K562 (cell line): ENCODE measurements at regions not wholly inside any gene's neighbourhood (a gene's known extent, or its start where the extent isn't known, plus 50 kb on each side); places are given as distances from the start of the nearest gene placed in this dataset.

Source experiments
- CTCF ChIP-seq, 3 experiments: IDR thresholded peaks in 2 of 3; conservative IDR thresholded peaks in 1 of 3; 2 replicates each; pipeline ENCODE4 v1.5.1; 2011 to 2012; ENCODE audit warnings: low read length in 3 of 3, mild to moderate bottlenecking in 3 of 3, control low read depth in 2 of 3, improper control_type of control experiment in 1 of 3, inconsistent platforms in 1 of 3, low read depth in 1 of 3, mixed read lengths in 1 of 3, moderate library complexity in 1 of 3; ENCODE audit not compliant: insufficient read depth in 2 of 3
- ETV6 ChIP-seq, 3 experiments: fragments of 150-350 bp in 1 of 3; sonication (generic) in 1 of 3; formaldehyde crosslinking in 1 of 3; IDR thresholded peaks; 2 replicates each; pipeline versions ENCODE4 v1.6.1 to v1.8.0; 2014 to 2022; ENCODE audit warnings: borderline replicate concordance in 2 of 3, low read depth in 2 of 3, antibody characterized with exemption in 1 of 3, low read length in 1 of 3, mild to moderate bottlenecking in 1 of 3, missing genetic modification reagents in 1 of 3
- PYGO2 ChIP-seq: fragments of 450-650 bp; IDR thresholded peaks from 2 replicates; pipeline ENCODE4 v1.6.1; 2016; ENCODE audit warnings: mild to moderate bottlenecking, missing genetic modification characterization, moderate library complexity, missing compliant biosample characterization
- STAT5A ChIP-seq: IDR thresholded peaks from 2 replicates; pipeline ENCODE4 v1.6.1; 2012; ENCODE audit warnings: low read length, inconsistent platforms, borderline replicate concordance
- ZNF311 ChIP-seq: fragments of 250-450 bp; sonication (Bioruptor Pico); IDR thresholded peaks from 2 replicates; pipeline ENCODE4 v1.4.0; 2020; ENCODE audit warnings: mild to moderate bottlenecking, moderate library complexity
- TF ChIP-seq, protein P1 (sequence below): fragments of 450-650 bp; IDR thresholded peaks from 2 replicates; pipeline ENCODE4 v1.6.1; 2016; ENCODE audit warnings: mild to moderate bottlenecking, moderate library complexity

DNA sequence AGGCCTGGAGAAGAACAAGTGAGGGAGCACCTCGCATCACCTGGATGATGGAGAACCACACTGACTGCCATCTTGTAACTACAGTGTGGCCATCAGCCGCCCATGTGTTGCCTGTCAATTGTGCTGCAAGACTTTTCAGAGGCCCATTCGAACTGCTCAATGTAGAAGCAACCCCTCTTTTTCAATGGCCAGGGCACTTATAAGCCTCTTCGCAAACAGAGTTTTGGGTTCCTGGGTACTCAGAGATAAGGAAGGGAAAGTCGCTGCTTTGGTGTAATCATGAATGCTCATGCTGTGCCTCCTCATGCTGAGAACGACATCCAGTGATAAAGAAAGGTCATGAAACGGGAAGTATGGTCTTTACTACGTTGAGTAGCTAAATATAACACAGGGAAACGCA is 143.9 kb upstream of the SLC39A10 start (continued):
- TF ChIP-seq, protein P1, sequence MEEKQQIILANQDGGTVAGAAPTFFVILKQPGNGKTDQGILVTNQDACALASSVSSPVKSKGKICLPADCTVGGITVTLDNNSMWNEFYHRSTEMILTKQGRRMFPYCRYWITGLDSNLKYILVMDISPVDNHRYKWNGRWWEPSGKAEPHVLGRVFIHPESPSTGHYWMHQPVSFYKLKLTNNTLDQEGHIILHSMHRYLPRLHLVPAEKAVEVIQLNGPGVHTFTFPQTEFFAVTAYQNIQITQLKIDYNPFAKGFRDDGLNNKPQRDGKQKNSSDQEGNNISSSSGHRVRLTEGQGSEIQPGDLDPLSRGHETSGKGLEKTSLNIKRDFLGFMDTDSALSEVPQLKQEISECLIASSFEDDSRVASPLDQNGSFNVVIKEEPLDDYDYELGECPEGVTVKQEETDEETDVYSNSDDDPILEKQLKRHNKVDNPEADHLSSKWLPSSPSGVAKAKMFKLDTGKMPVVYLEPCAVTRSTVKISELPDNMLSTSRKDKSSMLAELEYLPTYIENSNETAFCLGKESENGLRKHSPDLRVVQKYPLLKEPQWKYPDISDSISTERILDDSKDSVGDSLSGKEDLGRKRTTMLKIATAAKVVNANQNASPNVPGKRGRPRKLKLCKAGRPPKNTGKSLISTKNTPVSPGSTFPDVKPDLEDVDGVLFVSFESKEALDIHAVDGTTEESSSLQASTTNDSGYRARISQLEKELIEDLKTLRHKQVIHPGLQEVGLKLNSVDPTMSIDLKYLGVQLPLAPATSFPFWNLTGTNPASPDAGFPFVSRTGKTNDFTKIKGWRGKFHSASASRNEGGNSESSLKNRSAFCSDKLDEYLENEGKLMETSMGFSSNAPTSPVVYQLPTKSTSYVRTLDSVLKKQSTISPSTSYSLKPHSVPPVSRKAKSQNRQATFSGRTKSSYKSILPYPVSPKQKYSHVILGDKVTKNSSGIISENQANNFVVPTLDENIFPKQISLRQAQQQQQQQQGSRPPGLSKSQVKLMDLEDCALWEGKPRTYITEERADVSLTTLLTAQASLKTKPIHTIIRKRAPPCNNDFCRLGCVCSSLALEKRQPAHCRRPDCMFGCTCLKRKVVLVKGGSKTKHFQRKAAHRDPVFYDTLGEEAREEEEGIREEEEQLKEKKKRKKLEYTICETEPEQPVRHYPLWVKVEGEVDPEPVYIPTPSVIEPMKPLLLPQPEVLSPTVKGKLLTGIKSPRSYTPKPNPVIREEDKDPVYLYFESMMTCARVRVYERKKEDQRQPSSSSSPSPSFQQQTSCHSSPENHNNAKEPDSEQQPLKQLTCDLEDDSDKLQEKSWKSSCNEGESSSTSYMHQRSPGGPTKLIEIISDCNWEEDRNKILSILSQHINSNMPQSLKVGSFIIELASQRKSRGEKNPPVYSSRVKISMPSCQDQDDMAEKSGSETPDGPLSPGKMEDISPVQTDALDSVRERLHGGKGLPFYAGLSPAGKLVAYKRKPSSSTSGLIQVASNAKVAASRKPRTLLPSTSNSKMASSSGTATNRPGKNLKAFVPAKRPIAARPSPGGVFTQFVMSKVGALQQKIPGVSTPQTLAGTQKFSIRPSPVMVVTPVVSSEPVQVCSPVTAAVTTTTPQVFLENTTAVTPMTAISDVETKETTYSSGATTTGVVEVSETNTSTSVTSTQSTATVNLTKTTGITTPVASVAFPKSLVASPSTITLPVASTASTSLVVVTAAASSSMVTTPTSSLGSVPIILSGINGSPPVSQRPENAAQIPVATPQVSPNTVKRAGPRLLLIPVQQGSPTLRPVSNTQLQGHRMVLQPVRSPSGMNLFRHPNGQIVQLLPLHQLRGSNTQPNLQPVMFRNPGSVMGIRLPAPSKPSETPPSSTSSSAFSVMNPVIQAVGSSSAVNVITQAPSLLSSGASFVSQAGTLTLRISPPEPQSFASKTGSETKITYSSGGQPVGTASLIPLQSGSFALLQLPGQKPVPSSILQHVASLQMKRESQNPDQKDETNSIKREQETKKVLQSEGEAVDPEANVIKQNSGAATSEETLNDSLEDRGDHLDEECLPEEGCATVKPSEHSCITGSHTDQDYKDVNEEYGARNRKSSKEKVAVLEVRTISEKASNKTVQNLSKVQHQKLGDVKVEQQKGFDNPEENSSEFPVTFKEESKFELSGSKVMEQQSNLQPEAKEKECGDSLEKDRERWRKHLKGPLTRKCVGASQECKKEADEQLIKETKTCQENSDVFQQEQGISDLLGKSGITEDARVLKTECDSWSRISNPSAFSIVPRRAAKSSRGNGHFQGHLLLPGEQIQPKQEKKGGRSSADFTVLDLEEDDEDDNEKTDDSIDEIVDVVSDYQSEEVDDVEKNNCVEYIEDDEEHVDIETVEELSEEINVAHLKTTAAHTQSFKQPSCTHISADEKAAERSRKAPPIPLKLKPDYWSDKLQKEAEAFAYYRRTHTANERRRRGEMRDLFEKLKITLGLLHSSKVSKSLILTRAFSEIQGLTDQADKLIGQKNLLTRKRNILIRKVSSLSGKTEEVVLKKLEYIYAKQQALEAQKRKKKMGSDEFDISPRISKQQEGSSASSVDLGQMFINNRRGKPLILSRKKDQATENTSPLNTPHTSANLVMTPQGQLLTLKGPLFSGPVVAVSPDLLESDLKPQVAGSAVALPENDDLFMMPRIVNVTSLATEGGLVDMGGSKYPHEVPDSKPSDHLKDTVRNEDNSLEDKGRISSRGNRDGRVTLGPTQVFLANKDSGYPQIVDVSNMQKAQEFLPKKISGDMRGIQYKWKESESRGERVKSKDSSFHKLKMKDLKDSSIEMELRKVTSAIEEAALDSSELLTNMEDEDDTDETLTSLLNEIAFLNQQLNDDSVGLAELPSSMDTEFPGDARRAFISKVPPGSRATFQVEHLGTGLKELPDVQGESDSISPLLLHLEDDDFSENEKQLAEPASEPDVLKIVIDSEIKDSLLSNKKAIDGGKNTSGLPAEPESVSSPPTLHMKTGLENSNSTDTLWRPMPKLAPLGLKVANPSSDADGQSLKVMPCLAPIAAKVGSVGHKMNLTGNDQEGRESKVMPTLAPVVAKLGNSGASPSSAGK = peak; percentile 52; the same call in 1 of the 2 replicates
- TF ChIP-seq PYGO2 (tag) = no peak
- TF ChIP-seq CTCF (IDR thresholded peaks at IDR 0.05 in 2 of 3, conservative IDR thresholded peaks at IDR 0.05 in 1 of 3; ENCODE audit: insufficient read depth in 2 of 3, low read depth in 1 of 3, low read length in 3 of 3) = 0 out of 6 replicates have a peak, but pooled peaks of 1 of the 3 experiments have one; percentile 1
- TF ChIP-seq ZNF311 (CRISPR knock-in tag) = peak; percentile 65
- peak; percentile 89 for TF ChIP-seq STAT5A
- TF ChIP-seq ETV6 (IDR thresholded peaks at IDR 0.05; ENCODE audit: borderline replicate concordance in 1 of 2, low read depth in 2 of 2, low read length in 1 of 2) = no peak
- no peak for TF ChIP-seq ETV6 (CRISPR knock-in tag; IDR thresholded peaks at IDR 0.05; ENCODE audit: borderline replicate concordance)
